Epithelial cell of esophagus (primary cell): ENCODE measurements at regions not wholly inside any gene's neighbourhood (a gene's known extent, or its start where the extent isn't known, plus 50 kb on each side); places are given as distances from the start of the nearest gene placed in this dataset.

Experiments used
- DNase-seq: peaks from one replicate; pipeline ENCODE4 v3.0.0; 2010; ENCODE audit warnings: low read depth
- H3K4me3 ChIP-seq: 2 replicates; pipeline ENCODE4 v1.5.1; 2011; ENCODE audit warnings: mild to moderate bottlenecking, low read length, control low read depth
- CTCF ChIP-seq: IDR thresholded peaks from 2 replicates; pipeline ENCODE4 v1.5.1; 2011; ENCODE audit warnings: low read depth, mild to moderate bottlenecking, low read length, control low read depth, inconsistent platforms; ENCODE audit not compliant: insufficient read depth; ENCODE audit errors: missing control alignments

- no peak overlapping the region for H3K4me3 ChIP-seq
- no peak for TF ChIP-seq CTCF
- no peak for DNase-seq
Measured at GRCh38 chr18:27808683-27809082, 368.2 kb downstream of the CDH2 start.

- peak; percentile 36 for DNase-seq
- H3K4me3 ChIP-seq: no peak overlapping the region
- no peak for TF ChIP-seq CTCF
Measured at GRCh38 chr18:27803957-27804356, 373.0 kb downstream of the CDH2 start.

DNA sequence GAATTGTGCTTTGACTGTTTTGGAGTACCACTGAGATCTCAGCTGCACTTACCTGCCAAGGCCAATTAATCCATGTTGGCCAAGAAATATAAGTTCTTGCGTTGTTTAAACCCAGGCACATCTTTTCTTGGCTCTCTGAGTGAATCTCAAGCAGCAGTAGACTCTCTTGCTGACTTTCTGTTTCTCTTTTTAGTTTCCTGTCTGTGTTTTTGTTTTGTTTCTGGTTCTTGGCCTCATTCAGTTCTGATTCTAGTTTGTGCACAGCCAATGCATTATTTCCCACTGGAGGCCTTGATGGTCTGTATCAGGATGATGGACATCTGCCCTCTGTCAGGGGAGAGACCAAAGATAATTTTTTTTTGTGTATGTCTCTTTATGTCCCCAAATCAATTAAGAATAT, 379.4 kb downstream of the CDH2 start:
- H3K4me3 ChIP-seq: no peak overlapping the region
- no peak for TF ChIP-seq CTCF
- DNase-seq: no peak

DNA sequence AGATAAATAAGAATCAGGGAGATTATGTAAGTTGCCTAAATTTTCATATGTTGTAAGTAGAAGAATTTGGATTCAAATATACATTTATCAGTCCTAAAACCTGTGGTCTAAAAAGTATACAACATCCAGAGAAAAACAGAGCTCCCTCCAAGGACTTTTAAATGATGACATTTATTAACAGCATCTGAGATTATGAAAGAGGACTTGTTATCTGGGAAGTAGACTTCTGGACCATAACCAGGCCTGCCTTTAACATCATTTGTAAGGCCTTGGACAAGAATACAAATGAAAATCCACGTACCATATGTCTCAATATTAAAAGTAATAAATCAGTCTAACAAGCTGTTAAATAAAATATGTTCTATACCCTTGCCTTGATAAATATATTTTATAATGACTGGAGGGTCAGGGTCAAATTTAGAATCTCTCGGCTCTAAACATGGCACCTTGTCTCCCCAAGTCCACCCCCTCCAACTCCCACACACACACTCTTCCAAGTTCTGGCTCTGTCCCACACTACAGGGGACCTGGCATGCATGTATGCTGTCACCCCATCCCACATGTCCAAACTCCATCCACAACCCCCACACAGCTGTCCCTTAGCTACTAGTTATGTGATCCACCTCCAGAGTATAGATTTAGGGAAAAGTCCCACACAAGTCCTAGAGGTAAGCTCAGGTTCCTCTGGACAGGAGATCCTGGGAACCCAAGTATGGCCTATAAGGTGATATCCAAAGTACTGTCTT, 382.6 kb downstream of the CDH2 start:
- no peak overlapping the region for H3K4me3 ChIP-seq

GRCh38 chr18:27793013-27793785, 383.7 kb downstream of the CDH2 start:
- DNase-seq: no peak
- TF ChIP-seq CTCF: no peak
- H3K4me3 ChIP-seq: no peak overlapping the region

More for the DNA sequence above, 382.6 kb downstream of the CDH2 start:
- no peak for TF ChIP-seq CTCF
- no peak for DNase-seq

GRCh38 chr18:27789406-27789805, 387.5 kb downstream of the CDH2 start:
- no peak overlapping the region for H3K4me3 ChIP-seq
- peak; percentile 97 for DNase-seq
- peak; percentile 26 for TF ChIP-seq CTCF
